ENCODE measurements at regions not wholly inside any gene's neighbourhood (a gene's known extent, or its start where the extent isn't known, plus 50 kb on each side); places are given as distances from the start of the nearest gene placed in this dataset.
"Not testable (repeated sequence)": the region's sequence is repeated elsewhere in the genome, so short reads cannot be mapped to it uniquely, and the experiment has no call there.

DNA sequence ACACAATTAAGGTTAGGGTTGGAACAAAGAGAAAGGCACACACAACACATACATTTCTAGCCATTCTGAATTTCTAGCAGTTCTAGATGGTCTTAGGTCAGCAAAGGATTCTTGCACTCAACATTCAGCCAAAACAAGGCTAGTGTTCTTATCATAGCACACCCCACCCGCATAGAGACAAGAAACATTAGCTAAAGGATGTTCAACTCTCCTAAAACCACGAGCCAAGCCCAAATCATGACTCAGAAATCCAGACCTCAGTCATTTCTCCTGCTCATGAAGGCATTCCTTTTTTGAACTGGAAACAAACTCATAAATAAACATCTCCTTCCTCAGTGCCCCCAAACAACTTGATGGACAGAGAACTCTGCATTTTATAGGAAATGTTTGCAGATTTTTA is 293.0 kb upstream of the NOTCH2NLA start:
- TF ChIP-seq, protein P1, sequence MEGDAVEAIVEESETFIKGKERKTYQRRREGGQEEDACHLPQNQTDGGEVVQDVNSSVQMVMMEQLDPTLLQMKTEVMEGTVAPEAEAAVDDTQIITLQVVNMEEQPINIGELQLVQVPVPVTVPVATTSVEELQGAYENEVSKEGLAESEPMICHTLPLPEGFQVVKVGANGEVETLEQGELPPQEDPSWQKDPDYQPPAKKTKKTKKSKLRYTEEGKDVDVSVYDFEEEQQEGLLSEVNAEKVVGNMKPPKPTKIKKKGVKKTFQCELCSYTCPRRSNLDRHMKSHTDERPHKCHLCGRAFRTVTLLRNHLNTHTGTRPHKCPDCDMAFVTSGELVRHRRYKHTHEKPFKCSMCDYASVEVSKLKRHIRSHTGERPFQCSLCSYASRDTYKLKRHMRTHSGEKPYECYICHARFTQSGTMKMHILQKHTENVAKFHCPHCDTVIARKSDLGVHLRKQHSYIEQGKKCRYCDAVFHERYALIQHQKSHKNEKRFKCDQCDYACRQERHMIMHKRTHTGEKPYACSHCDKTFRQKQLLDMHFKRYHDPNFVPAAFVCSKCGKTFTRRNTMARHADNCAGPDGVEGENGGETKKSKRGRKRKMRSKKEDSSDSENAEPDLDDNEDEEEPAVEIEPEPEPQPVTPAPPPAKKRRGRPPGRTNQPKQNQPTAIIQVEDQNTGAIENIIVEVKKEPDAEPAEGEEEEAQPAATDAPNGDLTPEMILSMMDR (IDR thresholded peaks at IDR 0.05), result not testable (repeated sequence)
- not testable (repeated sequence) for TF ChIP-seq POLR2A (IDR thresholded peaks at IDR 0.05)
